ENCODE measurements at regions not wholly inside any gene's neighbourhood (a gene's known extent, or its start where the extent isn't known, plus 50 kb on each side); places are given as distances from the start of the nearest gene placed in this dataset.

GRCh38 chr5:67319935-67320725, 123.5 kb upstream of the CD180 start:
- 95 to 97% methylated on average over 3 of the region's 3 CpGs for WGBS, 2 donors
- DNase-seq (ENCODE audit: low spot score in 2 of 2), result no peak
- TF ChIP-seq POLR2A (IDR thresholded peaks at IDR 0.05), result no peak
- TF ChIP-seq, protein P1, sequence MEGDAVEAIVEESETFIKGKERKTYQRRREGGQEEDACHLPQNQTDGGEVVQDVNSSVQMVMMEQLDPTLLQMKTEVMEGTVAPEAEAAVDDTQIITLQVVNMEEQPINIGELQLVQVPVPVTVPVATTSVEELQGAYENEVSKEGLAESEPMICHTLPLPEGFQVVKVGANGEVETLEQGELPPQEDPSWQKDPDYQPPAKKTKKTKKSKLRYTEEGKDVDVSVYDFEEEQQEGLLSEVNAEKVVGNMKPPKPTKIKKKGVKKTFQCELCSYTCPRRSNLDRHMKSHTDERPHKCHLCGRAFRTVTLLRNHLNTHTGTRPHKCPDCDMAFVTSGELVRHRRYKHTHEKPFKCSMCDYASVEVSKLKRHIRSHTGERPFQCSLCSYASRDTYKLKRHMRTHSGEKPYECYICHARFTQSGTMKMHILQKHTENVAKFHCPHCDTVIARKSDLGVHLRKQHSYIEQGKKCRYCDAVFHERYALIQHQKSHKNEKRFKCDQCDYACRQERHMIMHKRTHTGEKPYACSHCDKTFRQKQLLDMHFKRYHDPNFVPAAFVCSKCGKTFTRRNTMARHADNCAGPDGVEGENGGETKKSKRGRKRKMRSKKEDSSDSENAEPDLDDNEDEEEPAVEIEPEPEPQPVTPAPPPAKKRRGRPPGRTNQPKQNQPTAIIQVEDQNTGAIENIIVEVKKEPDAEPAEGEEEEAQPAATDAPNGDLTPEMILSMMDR (IDR thresholded peaks at IDR 0.05), result no peak
- no peak for TF ChIP-seq EP300 (IDR thresholded peaks at IDR 0.05)
- H3K27me3 ChIP-seq, result no peaks in the 10 kb centered on the region
- no peak overlapping the region for H3K4me3 ChIP-seq
- no peaks in the 10 kb centered on the region for H3K36me3 ChIP-seq
- H3K27ac ChIP-seq, result no peak overlapping the region
- no peaks in the 10 kb centered on the region for H3K9me3 ChIP-seq
- H3K4me1 ChIP-seq, result peaks cover 0 to 11% (median 5%) of the 10 kb centered on the region in 4 donors

- peaks cover 0 to 18% (median 5%) of the 10 kb centered on the region in 4 donors for H3K4me1 ChIP-seq
- no peaks in the 10 kb centered on the region for H3K36me3 ChIP-seq
- H3K4me3 ChIP-seq, result no peak overlapping the region
- DNase-seq (ENCODE audit: low spot score in 2 of 2), result no peak
- peak overlapping the region in 2 of 4 donors; percentile 38 to 55 for H3K27ac ChIP-seq
- WGBS, 2 donors, result 98 to 100% methylated on average over 6 to 14 of the region's 15 CpGs
- no peaks in the 10 kb centered on the region for H3K27me3 ChIP-seq
- H3K9me3 ChIP-seq, result no peaks in the 10 kb centered on the region
- no peak for TF ChIP-seq EP300 (IDR thresholded peaks at IDR 0.05)
- TF ChIP-seq, protein P1 (IDR thresholded peaks at IDR 0.05), result no peak
- TF ChIP-seq POLR2A (IDR thresholded peaks at IDR 0.05), result no peak
These were observed 122.1 kb upstream of the CD180 start for GRCh38 chr5:67318746-67319145.

DNA sequence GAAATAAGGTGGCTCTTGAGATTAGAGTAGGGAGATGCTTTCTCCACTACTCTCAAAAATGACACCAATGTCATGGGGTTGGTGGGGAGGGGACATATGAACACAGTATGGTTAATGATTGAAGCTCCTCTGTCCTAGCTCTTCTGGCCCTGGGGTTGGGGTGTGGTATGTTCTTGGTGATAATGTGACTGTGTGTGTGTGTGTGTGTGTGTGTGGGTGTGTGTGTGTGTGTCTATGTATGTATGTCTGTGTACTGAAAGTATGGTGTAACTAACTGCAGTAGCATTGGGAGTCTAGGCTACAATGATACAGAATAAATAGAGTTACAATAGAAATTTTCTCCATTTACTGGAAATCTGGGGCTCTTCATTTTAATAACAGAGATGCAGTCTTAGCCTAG, 121.0 kb upstream of the CD180 start:
- TF ChIP-seq EP300 (IDR thresholded peaks at IDR 0.05) (no peak), POLR2A (IDR thresholded peaks at IDR 0.05) (no peak)
- TF ChIP-seq, protein P1 (IDR thresholded peaks at IDR 0.05), result no peak
- Histone ChIP-seq H3K36me3 (no peaks in the 10 kb centered on the region), H3K9me3 (no peaks in the 10 kb centered on the region), H3K27ac (peak overlapping the region in 2 of 4 donors; percentile 55 to 87), H3K4me1 (peaks cover 0 to 18% (median 5%) of the 10 kb centered on the region in 4 donors), H3K27me3 (no peaks in the 10 kb centered on the region), H3K4me3 (no peak overlapping the region)
- DNase-seq (ENCODE audit: low spot score in 2 of 2), result no peak

- peaks cover 0 to 18% (median 5%) of the 10 kb centered on the region in 4 donors for H3K4me1 ChIP-seq
- no peaks in the 10 kb centered on the region for H3K27me3 ChIP-seq
- H3K36me3 ChIP-seq, result no peaks in the 10 kb centered on the region
- peak overlapping the region in 2 of 4 donors; percentile 86 to 87 for H3K27ac ChIP-seq
- DNase-seq (ENCODE audit: low spot score in 2 of 2), result no peak
- WGBS, 2 donors, result 89 to 95% methylated on average over 1 of the region's 1 CpG
- TF ChIP-seq, protein P1 (IDR thresholded peaks at IDR 0.05), result no peak
- TF ChIP-seq POLR2A (IDR thresholded peaks at IDR 0.05) (no peak), EP300 (IDR thresholded peaks at IDR 0.05) (no peak)
- no peaks in the 10 kb centered on the region for H3K9me3 ChIP-seq
- no peak overlapping the region for H3K4me3 ChIP-seq
These were observed 120.1 kb upstream of the CD180 start for GRCh38 chr5:67316695-67317094.

Data from tibial nerve (tissue), 4 donors.